DMS153 treated with DMSO at 0.1 percent for 48 hours (cell line): ENCODE measurements at regions not wholly inside any gene's neighbourhood (a gene's known extent, or its start where the extent isn't known, plus 50 kb on each side); places are given as distances from the start of the nearest gene placed in this dataset.
A peak's percentile ranks its signal among the peaks of the same experiment; 100 is the strongest.

Source experiments
- DNase-seq: peaks from one replicate; lab custom pipeline; 2025; ENCODE audit not compliant: unreplicated experiment; lab: John Stamatoyannopoulos, UW

DNA sequence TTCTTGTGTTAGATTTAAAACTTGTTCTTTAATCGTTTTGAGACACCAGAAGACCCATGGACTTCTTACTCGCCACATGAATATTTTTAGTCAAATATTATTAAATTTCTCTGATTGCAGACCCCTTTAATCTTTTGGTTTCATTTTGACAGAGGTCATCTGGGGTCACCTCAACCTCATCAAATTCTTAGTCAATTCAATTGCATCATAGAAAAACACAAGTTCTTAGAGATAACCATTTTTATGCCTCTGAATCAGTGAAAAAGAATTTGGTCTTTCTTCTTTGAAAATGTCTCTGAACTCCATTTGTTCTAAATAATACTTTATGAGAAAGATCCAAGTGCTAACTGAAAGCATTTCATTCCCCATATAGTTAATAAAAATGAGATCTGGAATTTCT lies 55.2 kb upstream of the CBLN4 start:
- DNase-seq, result no peak

DNA sequence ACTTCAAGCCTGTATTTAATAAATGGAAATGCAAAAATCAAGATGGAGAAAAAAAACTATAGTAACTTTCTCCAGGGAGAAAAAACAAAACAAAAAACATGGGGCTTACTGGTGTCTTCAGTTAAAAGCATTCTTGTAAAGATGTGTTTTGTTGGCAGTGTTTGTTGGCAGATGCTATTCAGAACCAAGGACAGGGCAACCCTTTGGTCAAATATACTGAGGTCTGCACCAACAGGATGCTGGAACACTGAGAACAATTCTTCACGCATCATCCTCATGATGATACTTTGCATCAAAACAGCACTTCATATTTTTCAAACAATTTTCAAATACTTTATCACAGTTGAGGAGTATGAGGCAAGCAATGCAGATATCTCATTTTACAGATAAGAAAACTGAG lies 63.7 kb upstream of the CBLN4 start:
- DNase-seq, result no peak

DNA sequence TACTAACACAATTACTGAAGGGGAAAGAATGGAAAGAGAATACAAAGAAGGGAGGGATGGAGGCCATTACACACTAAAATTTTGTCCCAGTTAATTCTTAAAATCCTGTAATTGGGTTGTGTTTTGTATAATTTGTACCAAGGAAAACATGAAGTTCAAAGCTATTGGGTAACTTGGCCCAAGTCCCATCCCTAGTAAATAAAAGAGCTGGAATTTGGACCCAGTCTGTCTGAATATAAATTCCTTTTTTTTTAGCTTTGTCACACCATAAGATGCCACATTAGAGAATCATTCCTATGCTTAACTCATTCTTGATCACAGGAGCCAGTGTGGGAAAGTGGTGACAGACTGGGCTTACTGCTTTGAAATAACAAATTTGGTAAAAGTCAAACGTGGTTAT lies 66.8 kb upstream of the CBLN4 start:
- no peak for DNase-seq

- no peak for DNase-seq
These were observed 83.1 kb upstream of the CBLN4 start for GRCh38 chr20:56088375-56088774.

DNA sequence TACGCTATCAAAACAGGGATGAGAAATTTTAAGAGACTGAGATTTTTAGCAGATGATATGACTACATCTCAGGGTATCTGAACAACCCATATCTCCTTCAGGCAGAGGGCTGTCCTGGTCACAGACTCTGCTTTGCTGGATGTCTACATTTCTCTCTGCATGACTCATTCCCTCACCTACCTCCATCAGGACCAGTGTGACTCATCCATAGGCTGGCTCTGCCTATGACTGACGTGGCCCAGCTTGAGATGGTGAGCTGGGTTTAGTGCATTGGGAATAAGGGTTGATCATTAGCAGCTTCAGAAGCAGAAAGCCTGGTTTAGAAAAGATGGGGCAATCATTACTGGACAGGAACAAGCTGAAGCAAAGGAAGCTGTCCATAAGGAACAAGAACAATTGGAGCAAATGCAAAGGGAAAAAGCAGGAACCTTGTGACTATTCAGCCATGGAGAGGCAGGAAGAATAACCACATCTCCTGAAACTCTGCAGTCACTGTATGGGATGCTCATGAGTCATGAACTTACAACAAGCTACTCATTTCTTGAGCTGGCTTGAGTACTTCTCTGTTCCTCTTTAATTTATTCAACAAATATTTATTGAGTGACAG lies 86.4 kb upstream of the CBLN4 start:
- no peak for DNase-seq

DNA sequence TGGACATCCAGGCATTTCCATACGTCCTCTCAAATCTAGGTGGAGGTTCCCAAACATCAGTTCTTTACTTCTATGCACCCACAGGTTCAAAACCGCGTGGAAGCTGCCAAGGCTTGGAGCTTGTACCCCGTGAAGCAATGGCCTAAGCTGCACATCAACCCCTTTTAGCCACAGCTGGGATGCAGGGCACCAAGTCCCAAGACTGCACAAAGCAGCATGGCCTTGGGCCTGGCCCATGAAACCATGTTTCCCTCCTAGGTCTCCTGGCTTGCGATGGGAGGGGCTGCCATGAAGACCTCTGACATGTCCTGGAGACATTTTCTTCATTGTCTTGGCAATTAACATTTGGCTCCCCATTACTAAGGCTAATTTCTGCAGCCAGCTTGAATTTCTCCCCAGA lies 88.9 kb upstream of the CBLN4 start:
- no peak for DNase-seq

- DNase-seq, result no peak
These were observed 93.7 kb upstream of the CBLN4 start for GRCh38 chr20:56098981-56099500.

- no peak for DNase-seq
These were observed 106.8 kb upstream of the CBLN4 start for GRCh38 chr20:56111961-56112730.

- no peak for DNase-seq
These were observed 112.0 kb upstream of the CBLN4 start for GRCh38 chr20:56117350-56117749.

DNA sequence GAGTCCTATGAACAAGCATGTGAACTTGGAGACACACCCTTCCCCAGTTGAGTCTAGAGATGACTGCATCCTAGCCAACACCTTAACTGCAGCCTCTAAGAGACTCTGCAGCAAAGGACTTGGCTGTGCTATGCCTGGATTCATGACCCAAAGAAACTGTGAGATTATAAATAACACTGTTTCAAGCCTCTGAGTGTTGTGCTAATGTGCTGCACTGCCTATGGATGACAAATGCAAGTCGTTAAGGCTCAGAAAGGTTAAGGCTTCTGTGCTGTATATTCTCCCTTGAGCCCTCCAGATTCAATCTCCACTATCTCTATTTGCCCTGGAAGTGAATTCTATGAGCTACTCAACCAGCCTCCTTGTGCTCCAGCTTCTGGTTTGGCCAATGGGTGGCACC lies 116.5 kb upstream of the CBLN4 start:
- no peak for DNase-seq

GRCh38 chr20:56143759-56144158 lies 104.8 kb upstream of the MC3R start:
- no peak for DNase-seq

DNA sequence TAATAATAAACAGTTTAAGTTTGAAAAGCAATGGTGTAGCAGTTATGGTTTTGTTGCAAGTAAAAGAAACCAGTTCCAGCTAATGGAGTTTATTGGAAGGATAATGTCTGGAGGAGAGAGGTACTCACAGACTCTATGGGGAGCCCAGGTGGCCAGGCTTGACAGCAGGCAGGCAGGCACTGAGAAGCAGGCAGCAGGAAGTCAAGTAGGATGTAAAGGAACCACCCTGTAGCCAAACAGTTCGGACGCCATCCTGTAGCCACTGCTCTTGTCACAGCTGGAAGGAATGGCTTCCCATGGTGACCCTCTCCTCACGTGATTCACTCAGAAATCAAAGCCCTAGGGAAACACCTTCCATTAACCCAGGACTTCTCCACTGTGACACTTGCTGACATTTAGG lies 96.7 kb upstream of the MC3R start:
- no peak for DNase-seq

DNA sequence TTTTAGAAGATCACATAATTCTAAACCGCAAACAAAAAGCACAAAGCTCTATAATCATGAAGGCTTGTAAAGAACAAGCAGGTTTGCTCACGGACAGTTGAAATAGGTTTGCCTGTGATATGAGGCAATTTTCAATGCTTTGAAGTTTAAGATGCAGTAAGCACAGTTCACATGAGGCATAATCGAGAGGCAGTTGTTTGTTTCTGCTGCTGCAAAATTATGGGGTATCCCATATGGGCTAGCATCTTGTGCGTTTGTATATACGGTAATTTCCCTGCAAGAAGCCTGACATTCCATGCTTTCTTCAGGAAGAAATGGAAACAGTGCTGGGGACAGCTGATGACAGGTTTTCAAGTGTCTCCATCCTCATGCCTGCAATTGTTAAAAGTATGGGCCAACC lies 94.6 kb upstream of the MC3R start:
- no peak for DNase-seq

GRCh38 chr20:56155625-56156024 lies 92.9 kb upstream of the MC3R start:
- DNase-seq, result no peak

DNA sequence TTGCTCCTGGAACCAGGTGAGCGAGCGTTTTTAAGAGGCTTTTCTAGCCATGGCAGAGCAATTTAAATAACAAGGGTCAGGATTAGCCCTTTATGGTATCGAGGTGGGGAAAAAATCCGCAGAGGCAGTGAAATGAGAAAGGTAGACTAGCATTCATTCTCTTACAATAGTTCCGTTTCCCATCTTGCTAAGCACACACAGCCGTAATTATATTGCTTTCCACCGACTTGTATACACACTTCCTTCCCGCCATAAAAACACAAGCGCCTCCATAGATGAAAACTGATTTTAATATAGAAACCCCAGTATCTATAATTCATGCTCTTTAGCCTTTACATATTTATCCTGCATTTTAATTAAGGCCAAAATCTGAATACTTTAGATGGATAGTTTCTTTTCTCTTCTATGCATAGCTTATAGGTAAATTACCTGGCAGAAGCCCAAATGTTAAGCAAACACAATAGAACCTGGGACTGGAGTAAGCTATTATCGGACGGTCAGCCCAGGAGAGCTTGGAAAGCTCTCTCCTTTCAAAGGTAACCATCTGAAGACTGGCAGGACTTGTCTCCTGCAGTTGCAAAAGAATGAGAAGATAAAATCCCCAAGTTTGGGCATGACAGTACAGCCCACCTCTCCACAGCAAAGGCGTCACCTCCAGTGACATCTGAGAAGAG lies 90.9 kb upstream of the MC3R start:
- DNase-seq, result peak; percentile 75

DNA sequence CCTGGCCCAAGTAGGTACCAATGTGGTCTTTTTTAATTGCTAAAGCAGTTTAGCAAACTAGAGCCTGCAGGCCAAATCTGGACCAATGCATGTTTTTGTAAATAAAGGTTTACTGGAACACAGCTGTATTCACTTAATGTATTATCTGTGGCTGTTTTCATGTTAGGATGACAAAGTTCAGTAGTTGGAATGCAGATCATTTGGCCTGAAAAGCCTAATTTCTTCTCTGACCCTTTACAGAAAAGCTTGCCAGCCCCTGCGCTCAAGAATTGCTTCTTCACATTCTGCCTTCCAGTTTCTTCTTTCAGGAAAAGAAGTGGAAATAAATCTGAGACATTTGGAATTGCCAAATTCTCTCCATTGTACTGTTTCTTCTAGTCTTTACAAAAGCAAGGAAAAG lies 90.0 kb upstream of the MC3R start:
- DNase-seq, result no peak

GRCh38 chr20:56160956-56161355 lies 87.6 kb upstream of the MC3R start:
- no peak for DNase-seq

DNA sequence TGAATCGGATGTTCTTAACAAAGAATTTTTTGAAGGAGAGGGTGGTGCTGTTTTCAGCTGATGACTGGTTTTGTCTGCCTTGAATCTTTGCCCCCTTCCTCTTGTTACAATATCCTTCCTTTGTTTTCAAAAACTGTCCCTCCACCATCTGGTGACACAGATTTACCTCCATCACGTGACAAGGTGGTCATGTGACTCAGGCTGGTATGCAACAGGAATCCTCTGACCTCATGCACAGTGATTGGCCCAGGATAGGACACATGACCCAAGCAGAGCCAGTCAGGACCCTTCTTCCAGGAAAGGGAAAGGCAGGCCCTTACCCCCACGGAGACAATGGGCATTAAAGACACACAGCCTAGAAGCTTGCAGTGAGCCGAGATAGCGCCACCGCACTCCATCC lies 84.7 kb upstream of the MC3R start:
- DNase-seq, result no peak

DNA sequence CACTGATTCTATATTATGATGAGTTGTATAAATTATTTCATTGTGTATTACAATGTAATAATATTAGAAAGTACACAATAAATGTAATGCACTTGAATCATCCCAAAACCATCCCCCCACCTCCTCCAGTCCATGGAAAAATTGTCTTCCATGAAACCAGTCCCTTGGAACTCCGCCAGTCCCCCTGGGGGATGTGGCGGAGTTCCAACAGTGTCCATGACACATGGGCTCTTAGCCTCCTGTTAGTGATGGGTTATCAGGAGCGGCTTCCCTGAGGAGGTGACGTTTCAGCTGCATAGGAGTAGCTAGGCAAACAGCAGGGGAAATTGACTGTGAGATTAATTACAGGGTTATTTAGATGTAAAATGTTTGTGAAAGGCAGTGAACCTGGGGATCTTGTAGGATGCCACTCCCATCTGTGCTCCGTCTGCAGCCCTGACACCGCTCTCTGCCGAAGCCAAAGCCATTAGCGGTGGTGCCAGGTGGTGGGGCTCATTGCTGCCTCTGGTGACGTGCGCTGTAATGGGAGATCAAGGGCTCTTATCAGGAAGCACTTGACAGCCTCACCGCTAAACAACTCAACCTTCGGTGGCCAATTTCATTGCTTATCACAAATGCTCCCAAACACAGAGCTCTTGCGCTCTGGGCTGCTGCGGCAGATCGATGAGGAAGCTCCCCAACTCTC lies 81.6 kb upstream of the MC3R start:
- peak; percentile 62 for DNase-seq

DNA sequence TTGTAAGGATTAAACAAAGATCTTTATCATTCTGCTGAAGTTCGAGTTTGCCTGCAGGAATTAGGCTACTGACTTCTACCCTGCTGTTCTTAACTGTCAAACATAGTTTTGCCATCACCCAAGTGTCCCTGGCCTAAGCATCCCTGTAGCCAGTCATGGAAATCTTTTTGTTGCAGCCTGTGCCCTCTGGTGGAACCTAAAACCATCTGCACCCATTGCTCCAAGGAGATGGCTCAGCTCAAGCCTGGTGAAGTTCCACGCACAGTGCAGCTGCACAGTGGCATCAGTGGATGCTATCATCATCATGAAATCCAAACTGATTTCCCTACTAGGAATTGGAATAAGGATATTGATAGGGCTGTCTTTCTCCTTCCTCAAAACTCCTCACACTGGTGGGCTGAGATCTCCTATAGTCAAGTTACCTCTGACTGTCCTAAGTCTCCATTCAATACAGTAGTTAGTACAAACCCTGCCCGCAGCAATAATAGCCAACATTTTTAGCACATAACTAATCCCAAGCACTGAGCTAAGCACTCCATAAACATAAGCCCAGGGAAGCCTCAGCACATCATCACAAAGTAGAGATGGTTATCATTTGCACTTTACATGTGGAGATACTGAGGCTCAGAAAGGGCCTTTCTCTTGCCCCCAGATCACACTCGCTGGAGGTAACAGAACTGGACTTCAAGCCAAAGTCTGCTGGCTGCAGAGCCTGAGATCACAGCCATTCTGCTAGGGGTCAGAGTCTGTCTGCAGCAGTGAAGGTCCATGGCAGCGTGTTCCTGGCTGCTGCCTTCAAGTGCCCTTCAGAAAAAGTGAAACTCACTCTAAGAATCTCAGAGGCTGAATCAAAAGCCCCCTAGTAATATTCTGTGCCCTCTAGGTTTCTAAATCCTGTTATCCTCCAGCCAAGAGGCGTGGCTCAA lies 77.2 kb upstream of the MC3R start:
- peak; percentile 31 for DNase-seq

GRCh38 chr20:56173438-56173837 lies 75.1 kb upstream of the MC3R start:
- DNase-seq, result no peak
